Small intestine (tissue), 7 donors: ENCODE measurements at regions not wholly inside any gene's neighbourhood (a gene's known extent, or its start where the extent isn't known, plus 50 kb on each side); places are given as distances from the start of the nearest gene placed in this dataset.

Experiments used
- DNase-seq, 2 donors: peaks; one replicate each; pipeline versions ENCODE4 v3.0.0 to v3.0.0-alpha.2; 2013
- FAIRE-seq: peaks from 2 replicates; lab custom pipeline; 2012; peaks lifted over from hg19 to GRCh38; lab: Jason Lieb, UNC
- H3K27ac ChIP-seq, 3 donors: one replicate each; pipeline ENCODE4 v1.5.1; 2013; ENCODE audit warnings: low read length in 2 of 3, mild to moderate bottlenecking in 2 of 3, control low read depth in 1 of 3, inconsistent platforms in 1 of 3, low read depth in 1 of 3, moderate library complexity in 1 of 3
- H3K27me3 ChIP-seq, 3 donors: one replicate each; pipeline ENCODE4 v1.6.1; 2013; ENCODE audit warnings: low read length in 3 of 3, inconsistent platforms in 1 of 3; ENCODE audit not compliant: control insufficient read depth in 3 of 3, insufficient read depth in 3 of 3
- H3K36me3 ChIP-seq, 3 donors: one replicate each; pipeline ENCODE4 v1.6.1; 2013; ENCODE audit warnings: low read length in 3 of 3, inconsistent platforms in 1 of 3, low read depth in 1 of 3, mild to moderate bottlenecking in 1 of 3, moderate library complexity in 1 of 3; ENCODE audit not compliant: control insufficient read depth in 3 of 3, insufficient read depth in 2 of 3
- H3K4me1 ChIP-seq, 3 donors: one replicate each; pipeline ENCODE4 v1.6.1; 2013; ENCODE audit warnings: low read length in 2 of 3, inconsistent platforms in 1 of 3, low read depth in 1 of 3, mild to moderate bottlenecking in 1 of 3, moderate library complexity in 1 of 3; ENCODE audit not compliant: control insufficient read depth in 3 of 3, insufficient read depth in 2 of 3
- H3K4me3 ChIP-seq, 3 donors: one replicate each; pipeline ENCODE4 v1.5.1; 2013; ENCODE audit warnings: low read length in 3 of 3, control low read depth in 1 of 3, inconsistent platforms in 1 of 3, low read depth in 1 of 3, mild to moderate bottlenecking in 1 of 3, moderate library complexity in 1 of 3
- H3K9me3 ChIP-seq, 2 donors: one replicate each; pipeline ENCODE4 v1.6.1; 2013; ENCODE audit warnings: low read depth in 1 of 2, low read length in 1 of 2; ENCODE audit not compliant: control insufficient read depth in 2 of 2, insufficient read depth in 1 of 2
- WGBS, 3 donors: extraction: QIAGEN DNeasy Blood & Tissue Kit; methylation state at CpG; one replicate each; pipeline ENCODE4 v1.1.7; 2013; 5-methylcytosine and 5-hydroxymethylcytosine counted together
- donor health status: healthy with polysubstance abuse.
- donor health status: control.
- donor health status: control.
- donor health status: Bipolar disorder and iron deficiency.
- donor health status: healthy.

GRCh38 chr9:88064554-88064953 is 73.7 kb downstream of the SPATA31C2 start:
- Histone ChIP-seq H3K9me3 (no peaks in the 10 kb centered on the region), H3K27ac (no peak overlapping the region), H3K4me3 (no peak overlapping the region), H3K4me1 (no peaks in the 10 kb centered on the region), H3K27me3 (no peaks in the 10 kb centered on the region), H3K36me3 (no peaks in the 10 kb centered on the region)
- 65 to 75% (median 67%) methylated on average over 4 of the region's 4 CpGs for WGBS, 3 donors
- FAIRE-seq = no peak
- DNase-seq = no peak

- H3K4me1 ChIP-seq = no peaks in the 10 kb centered on the region
- DNase-seq = no peak
- no peak overlapping the region for H3K27ac ChIP-seq
- WGBS, 3 donors = 91 to 96% (median 93%) methylated on average over 7 of the region's 7 CpGs
- H3K4me3 ChIP-seq = no peak overlapping the region
- no peaks in the 10 kb centered on the region for H3K9me3 ChIP-seq
- H3K27me3 ChIP-seq = no peaks in the 10 kb centered on the region
- H3K36me3 ChIP-seq = no peaks in the 10 kb centered on the region
- no peak for FAIRE-seq
Measured at GRCh38 chr9:88060746-88061145, 77.5 kb downstream of the SPATA31C2 start.

- H3K9me3 ChIP-seq = no peaks in the 10 kb centered on the region
- H3K4me1 ChIP-seq = no peaks in the 10 kb centered on the region
- H3K27me3 ChIP-seq = no peaks in the 10 kb centered on the region
- no peaks in the 10 kb centered on the region for H3K36me3 ChIP-seq
- no peak overlapping the region for H3K4me3 ChIP-seq
- FAIRE-seq (no peak), DNase-seq (no peak)
- no peak overlapping the region for H3K27ac ChIP-seq
- WGBS, 3 donors = 78 to 92% (median 85%) methylated on average over 3 of the region's 3 CpGs
Measured at GRCh38 chr9:88059469-88059868, 78.8 kb downstream of the SPATA31C2 start.

GRCh38 chr9:88056876-88057275 is 81.4 kb downstream of the SPATA31C2 start:
- H3K4me3 ChIP-seq = no peak overlapping the region
- DNase-seq (no peak), FAIRE-seq (no peak)
- peaks cover 0 to 2% (median 0%) of the 10 kb centered on the region in 3 donors for H3K27me3 ChIP-seq
- H3K4me1 ChIP-seq = no peaks in the 10 kb centered on the region
- 81 to 89% (median 83%) methylated on average over 8 of the region's 8 CpGs for WGBS, 3 donors
- no peak overlapping the region for H3K27ac ChIP-seq
- H3K9me3 ChIP-seq = peaks cover 0 to 9% of the 10 kb centered on the region in 2 donors
- H3K36me3 ChIP-seq = no peaks in the 10 kb centered on the region

GRCh38 chr9:88053856-88054501 is 79.6 kb upstream of the CDK20 start:
- H3K27me3 ChIP-seq = peaks cover 0 to 2% (median 0%) of the 10 kb centered on the region in 3 donors
- H3K4me1 ChIP-seq = no peaks in the 10 kb centered on the region
- no peak overlapping the region for H3K27ac ChIP-seq
- DNase-seq (no peak), FAIRE-seq (no peak)
- WGBS, 3 donors = 91 to 92% (median 92%) methylated on average over 9 of the region's 9 CpGs
- no peak overlapping the region for H3K4me3 ChIP-seq
- peaks cover 0 to 9% of the 10 kb centered on the region in 2 donors for H3K9me3 ChIP-seq
- H3K36me3 ChIP-seq = no peaks in the 10 kb centered on the region

GRCh38 chr9:88052321-88052965 is 78.1 kb upstream of the CDK20 start:
- Histone ChIP-seq H3K4me3 (no peak overlapping the region), H3K4me1 (no peaks in the 10 kb centered on the region), H3K9me3 (peaks cover 0 to 9% of the 10 kb centered on the region in 2 donors), H3K36me3 (no peaks in the 10 kb centered on the region), H3K27me3 (peaks cover 0 to 2% (median 0%) of the 10 kb centered on the region in 3 donors), H3K27ac (no peak overlapping the region)
- DNase-seq = no peak
- 51 to 71% (median 68%) methylated on average over 5 of the region's 5 CpGs for WGBS, 3 donors
- FAIRE-seq = no peak

- WGBS, 3 donors = 91 to 94% (median 93%) methylated on average over 8 of the region's 8 CpGs
- Histone ChIP-seq H3K4me3 (no peak overlapping the region), H3K4me1 (no peaks in the 10 kb centered on the region), H3K9me3 (peaks cover 0 to 9% of the 10 kb centered on the region in 2 donors), H3K27me3 (peaks cover 0 to 2% (median 0%) of the 10 kb centered on the region in 3 donors), H3K36me3 (no peaks in the 10 kb centered on the region), H3K27ac (no peak overlapping the region)
- no peak for DNase-seq
- FAIRE-seq = no peak
Measured at GRCh38 chr9:88051138-88051537, 76.8 kb upstream of the CDK20 start.

- FAIRE-seq = no peak
- Histone ChIP-seq H3K27ac (no peak overlapping the region), H3K9me3 (peaks cover 0 to 11% of the 10 kb centered on the region in 2 donors), H3K27me3 (peaks cover 0 to 2% (median 0%) of the 10 kb centered on the region in 3 donors), H3K4me3 (no peak overlapping the region), H3K4me1 (no peaks in the 10 kb centered on the region), H3K36me3 (no peaks in the 10 kb centered on the region)
- no peak for DNase-seq
- 88 to 91% (median 90%) methylated on average over 14 of the region's 14 CpGs for WGBS, 3 donors
Measured at GRCh38 chr9:88049677-88050307, 75.5 kb upstream of the CDK20 start.
